ENCODE measurements at regions not wholly inside any gene's neighbourhood (a gene's known extent, or its start where the extent isn't known, plus 50 kb on each side); places are given as distances from the start of the nearest gene placed in this dataset.
"Not testable (repeated sequence)": the region's sequence is repeated elsewhere in the genome, so short reads cannot be mapped to it uniquely, and the experiment has no call there.

DNA sequence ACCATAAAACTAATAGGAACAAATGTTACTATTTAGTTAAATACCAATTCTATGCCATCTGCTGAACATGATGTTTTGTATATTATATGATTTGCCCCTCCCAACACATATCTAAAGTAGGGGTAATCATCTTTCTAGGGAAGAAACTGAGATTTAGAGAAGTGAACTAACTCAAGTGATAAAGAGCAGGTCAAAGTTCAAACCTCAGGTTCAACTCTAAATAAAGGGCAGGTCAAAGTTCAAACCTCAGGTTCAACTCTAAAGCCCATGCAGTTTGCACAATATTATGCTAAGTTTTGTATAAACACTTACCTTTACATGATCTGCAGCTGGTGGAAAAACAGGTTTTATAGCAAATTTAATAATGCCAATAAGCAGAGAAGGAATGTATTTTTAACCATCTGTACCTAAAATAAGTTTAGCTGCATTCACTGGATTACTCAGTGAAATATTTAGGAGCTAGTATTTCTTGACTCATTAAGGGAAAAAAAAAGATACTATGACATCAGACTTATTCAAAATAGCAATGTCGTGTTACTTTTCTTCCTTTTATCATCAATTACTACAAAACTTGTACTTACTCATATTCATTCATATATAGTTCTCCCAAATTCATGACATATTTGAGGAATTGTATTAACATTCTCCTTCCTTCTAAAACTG, 1194.3 kb upstream of the CELF2 start:
- H3K36me3 ChIP-seq = no peaks in the 10 kb centered on the region
- no peak for DNase-seq (ENCODE audit: low read depth in 1 of 2, low spot score in 2 of 2)
- no peak overlapping the region for H3K27ac ChIP-seq
- no peak overlapping the region for H3K4me3 ChIP-seq
- no peaks in the 10 kb centered on the region for H3K27me3 ChIP-seq (replicated peaks)
- peaks cover 6% of the 10 kb centered on the region; the same call in 1 of the 2 replicates for H3K9me3 ChIP-seq (replicated peaks)
- no peaks in the 10 kb centered on the region for H3K4me1 ChIP-seq (replicated peaks)

DNA sequence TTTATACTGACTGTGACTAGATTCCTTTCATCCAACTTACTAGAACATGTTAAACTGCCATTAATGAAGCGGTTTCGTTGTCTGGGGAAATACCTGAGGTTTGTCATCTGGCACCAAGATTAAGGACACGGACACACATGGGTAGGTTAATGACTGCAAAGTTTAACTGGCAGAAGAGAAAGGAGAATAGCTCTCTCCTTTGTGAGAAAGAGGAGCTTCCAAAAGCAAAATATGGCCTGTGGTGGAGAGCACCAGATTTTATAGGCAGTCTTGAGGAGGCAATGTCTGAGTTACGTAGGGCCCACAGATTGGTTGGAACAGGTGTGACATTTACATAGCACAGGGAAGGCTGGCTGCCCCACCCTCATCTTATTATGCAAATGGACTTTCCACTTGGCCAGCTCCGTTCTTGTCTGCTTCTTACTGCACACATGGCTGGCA, 1193.0 kb upstream of the CELF2 start:
- H3K9me3 ChIP-seq (replicated peaks) = peaks cover 3% of the 10 kb centered on the region; the same call in 1 of the 2 replicates
- no peaks in the 10 kb centered on the region for H3K36me3 ChIP-seq
- no peak for DNase-seq (ENCODE audit: low read depth in 1 of 2, low spot score in 2 of 2)
- H3K27me3 ChIP-seq (replicated peaks) = no peaks in the 10 kb centered on the region
- no peak overlapping the region for H3K4me3 ChIP-seq
- H3K27ac ChIP-seq = no peak overlapping the region
- H3K4me1 ChIP-seq (replicated peaks) = no peaks in the 10 kb centered on the region

DNA sequence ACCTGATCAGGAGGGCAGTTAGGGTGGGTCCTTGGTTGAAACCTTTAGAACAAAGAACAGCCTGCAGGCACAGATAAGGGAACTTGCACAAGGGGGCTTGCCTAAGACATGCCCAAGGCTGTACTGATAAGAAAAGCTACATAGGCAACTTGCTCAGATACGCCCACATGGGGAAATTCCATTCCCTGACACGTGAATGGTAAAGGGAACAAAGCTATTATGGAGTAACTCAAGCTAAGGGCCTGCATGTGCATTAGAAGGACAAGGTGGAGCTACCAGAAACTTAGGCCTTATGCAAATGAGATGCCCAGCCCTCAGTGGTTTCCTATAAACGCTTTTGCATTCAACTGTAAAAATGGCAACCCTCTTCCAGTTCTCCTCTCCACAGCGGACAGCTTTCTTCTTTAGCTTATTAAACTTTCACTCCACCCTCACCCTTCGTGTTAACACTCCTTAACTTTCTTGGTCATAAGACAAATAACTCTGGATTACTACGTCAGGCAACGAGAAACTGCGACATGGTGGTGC, 1192.1 kb upstream of the CELF2 start:
- no peak for DNase-seq (ENCODE audit: low read depth in 1 of 2, low spot score in 2 of 2)
- Histone ChIP-seq H3K4me1 (replicated peaks) (no peaks in the 10 kb centered on the region), H3K4me3 (no peak overlapping the region), H3K36me3 (no peaks in the 10 kb centered on the region), H3K27me3 (replicated peaks) (no peaks in the 10 kb centered on the region), H3K9me3 (replicated peaks) (peaks cover 3% of the 10 kb centered on the region; the same call in 1 of the 2 replicates), H3K27ac (no peak overlapping the region)

DNA sequence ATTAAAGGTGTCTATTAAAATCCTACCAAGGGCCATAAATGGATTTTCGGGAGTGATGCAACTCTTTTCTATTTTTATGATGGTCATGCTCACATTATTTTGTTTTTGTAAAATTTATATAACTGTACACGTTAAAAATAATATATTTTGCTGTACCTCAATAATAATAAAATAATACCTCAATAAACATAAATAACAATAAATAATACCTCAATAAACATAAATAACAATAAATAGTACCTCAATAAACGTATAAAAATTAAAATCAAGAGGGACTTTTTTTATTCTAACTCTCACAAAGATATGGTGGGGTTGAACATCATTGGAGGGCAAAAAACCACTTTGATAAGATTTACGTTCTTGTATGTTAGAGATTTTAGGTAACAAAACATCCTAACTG, 1189.6 kb upstream of the CELF2 start:
- Histone ChIP-seq H3K4me3 (no peak overlapping the region), H3K4me1 (replicated peaks) (no peaks in the 10 kb centered on the region), H3K27ac (no peak overlapping the region), H3K9me3 (replicated peaks) (peaks cover 3% of the 10 kb centered on the region; the same call in 1 of the 2 replicates), H3K27me3 (replicated peaks) (no peaks in the 10 kb centered on the region), H3K36me3 (no peaks in the 10 kb centered on the region)
- no peak for DNase-seq (ENCODE audit: low read depth in 1 of 2, low spot score in 2 of 2)

- H3K4me1 ChIP-seq (replicated peaks) = no peaks in the 10 kb centered on the region
- H3K9me3 ChIP-seq (replicated peaks) = peaks cover 2% of the 10 kb centered on the region
- no peaks in the 10 kb centered on the region for H3K36me3 ChIP-seq
- DNase-seq (ENCODE audit: low read depth in 1 of 2, low spot score in 2 of 2) = no peak
- no peak overlapping the region for H3K4me3 ChIP-seq
- H3K27me3 ChIP-seq (replicated peaks) = no peaks in the 10 kb centered on the region
- no peak overlapping the region for H3K27ac ChIP-seq
Measured at GRCh38 chr10:9833942-9834341, 1183.7 kb upstream of the CELF2 start.

DNA sequence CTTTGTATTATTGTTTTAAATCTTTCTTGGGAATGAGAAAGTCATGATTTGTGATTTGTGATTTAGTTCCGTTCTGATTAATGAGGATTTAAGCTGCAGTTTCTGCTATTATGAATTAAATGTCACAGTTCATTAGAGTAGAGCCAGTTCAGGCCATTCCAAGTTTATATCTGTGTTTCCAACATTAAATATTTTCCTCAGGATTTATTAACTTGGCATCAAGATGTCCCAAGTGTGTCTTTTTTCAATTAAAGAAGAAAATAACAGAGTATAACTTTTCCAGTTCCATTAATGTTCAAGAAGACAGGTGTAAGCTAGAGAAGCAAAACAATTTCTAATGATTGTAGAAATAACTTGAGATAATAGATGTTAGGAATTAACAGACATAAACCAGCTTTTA, 1183.2 kb upstream of the CELF2 start:
- Histone ChIP-seq H3K4me3 (no peak overlapping the region), H3K9me3 (replicated peaks) (peaks cover 2% of the 10 kb centered on the region), H3K27me3 (replicated peaks) (no peaks in the 10 kb centered on the region), H3K27ac (no peak overlapping the region), H3K4me1 (replicated peaks) (no peaks in the 10 kb centered on the region), H3K36me3 (no peaks in the 10 kb centered on the region)
- no peak for DNase-seq (ENCODE audit: low read depth in 1 of 2, low spot score in 2 of 2)

GRCh38 chr10:9845075-9845474, 1172.6 kb upstream of the CELF2 start:
- H3K27me3 ChIP-seq (replicated peaks) = no peaks in the 10 kb centered on the region
- peaks cover 3% of the 10 kb centered on the region for H3K9me3 ChIP-seq (replicated peaks)
- no peak for DNase-seq (ENCODE audit: low read depth in 1 of 2, low spot score in 2 of 2)
- no peak overlapping the region for H3K4me3 ChIP-seq
- H3K4me1 ChIP-seq (replicated peaks) = no peaks in the 10 kb centered on the region
- no peak overlapping the region for H3K27ac ChIP-seq
- no peaks in the 10 kb centered on the region for H3K36me3 ChIP-seq

- no peak overlapping the region for H3K27ac ChIP-seq
- H3K36me3 ChIP-seq = no peaks in the 10 kb centered on the region
- no peak for DNase-seq (ENCODE audit: low read depth in 1 of 2, low spot score in 2 of 2)
- H3K27me3 ChIP-seq (replicated peaks) = no peaks in the 10 kb centered on the region
- H3K4me1 ChIP-seq (replicated peaks) = no peaks in the 10 kb centered on the region
- no peak overlapping the region for H3K4me3 ChIP-seq
- H3K9me3 ChIP-seq (replicated peaks) = no peaks in the 10 kb centered on the region; the same call in none of the 2 replicates
Measured at GRCh38 chr10:9848278-9848677, 1169.4 kb upstream of the CELF2 start.

DNA sequence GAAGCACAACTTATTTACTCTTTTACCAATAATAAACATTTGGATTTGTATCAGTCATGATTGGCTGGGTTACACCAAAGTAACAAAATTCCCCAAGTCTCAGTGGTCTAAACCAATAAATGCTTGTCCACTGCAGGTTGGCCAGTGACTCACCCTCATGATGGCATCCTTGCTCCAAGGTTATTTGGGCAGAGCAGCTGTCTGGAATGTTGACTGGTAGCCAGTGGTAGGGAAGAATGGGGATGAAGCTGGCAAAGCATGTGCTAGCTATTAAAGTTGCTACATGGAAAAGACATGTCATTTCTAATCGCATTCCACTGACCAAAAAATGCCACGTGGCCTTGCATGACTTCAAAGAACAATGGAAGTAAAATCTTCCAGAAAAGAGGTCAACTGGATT, 1168.7 kb upstream of the CELF2 start:
- no peak overlapping the region for H3K4me3 ChIP-seq
- H3K9me3 ChIP-seq (replicated peaks) = no peaks in the 10 kb centered on the region; the same call in none of the 2 replicates
- no peak for DNase-seq (ENCODE audit: low read depth in 1 of 2, low spot score in 2 of 2)
- no peak overlapping the region for H3K27ac ChIP-seq
- no peaks in the 10 kb centered on the region for H3K4me1 ChIP-seq (replicated peaks)
- no peaks in the 10 kb centered on the region for H3K36me3 ChIP-seq
- H3K27me3 ChIP-seq (replicated peaks) = no peaks in the 10 kb centered on the region

DNA sequence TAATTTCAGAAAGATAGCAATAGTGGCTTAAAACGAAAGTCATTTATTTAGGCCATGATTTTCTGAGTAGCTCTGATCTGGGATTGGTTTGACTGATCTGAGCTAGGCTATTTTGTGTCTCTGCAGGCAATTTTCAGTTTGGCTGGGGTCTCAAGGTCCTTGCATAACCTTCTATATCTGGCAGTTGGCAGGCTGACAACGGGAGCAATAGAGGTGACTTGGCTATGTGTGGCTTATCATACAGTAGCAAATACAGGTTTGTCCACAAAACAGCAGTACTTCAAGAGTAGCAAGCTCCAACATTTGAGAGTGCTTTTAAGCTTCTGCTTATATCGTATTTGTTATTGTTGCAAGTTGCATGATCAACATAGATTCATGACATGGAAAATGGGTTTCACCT, 1167.3 kb upstream of the CELF2 start:
- no peaks in the 10 kb centered on the region; the same call in none of the 2 replicates for H3K9me3 ChIP-seq (replicated peaks)
- H3K27me3 ChIP-seq (replicated peaks) = no peaks in the 10 kb centered on the region
- no peak overlapping the region for H3K4me3 ChIP-seq
- no peak for DNase-seq (ENCODE audit: low read depth in 1 of 2, low spot score in 2 of 2)
- H3K4me1 ChIP-seq (replicated peaks) = no peaks in the 10 kb centered on the region
- no peak overlapping the region for H3K27ac ChIP-seq
- H3K36me3 ChIP-seq = no peaks in the 10 kb centered on the region

- no peak for DNase-seq (ENCODE audit: low read depth in 1 of 2, low spot score in 2 of 2)
- no peaks in the 10 kb centered on the region for H3K36me3 ChIP-seq
- H3K27ac ChIP-seq = no peak overlapping the region
- no peaks in the 10 kb centered on the region for H3K4me1 ChIP-seq (replicated peaks)
- H3K9me3 ChIP-seq (replicated peaks) = no peaks in the 10 kb centered on the region; the same call in none of the 2 replicates
- H3K27me3 ChIP-seq (replicated peaks) = no peaks in the 10 kb centered on the region
- H3K4me3 ChIP-seq = no peak overlapping the region
Measured at GRCh38 chr10:9851808-9852207, 1165.9 kb upstream of the CELF2 start.

GRCh38 chr10:9853405-9854355, 1164.0 kb upstream of the CELF2 start:
- Histone ChIP-seq H3K9me3 (replicated peaks) (no peaks in the 10 kb centered on the region; the same call in none of the 2 replicates), H3K36me3 (no peaks in the 10 kb centered on the region), H3K4me1 (replicated peaks) (no peaks in the 10 kb centered on the region), H3K27ac (no peak overlapping the region), H3K27me3 (replicated peaks) (no peaks in the 10 kb centered on the region), H3K4me3 (no peak overlapping the region)
- no peak for DNase-seq (ENCODE audit: low read depth in 1 of 2, low spot score in 2 of 2)

DNA sequence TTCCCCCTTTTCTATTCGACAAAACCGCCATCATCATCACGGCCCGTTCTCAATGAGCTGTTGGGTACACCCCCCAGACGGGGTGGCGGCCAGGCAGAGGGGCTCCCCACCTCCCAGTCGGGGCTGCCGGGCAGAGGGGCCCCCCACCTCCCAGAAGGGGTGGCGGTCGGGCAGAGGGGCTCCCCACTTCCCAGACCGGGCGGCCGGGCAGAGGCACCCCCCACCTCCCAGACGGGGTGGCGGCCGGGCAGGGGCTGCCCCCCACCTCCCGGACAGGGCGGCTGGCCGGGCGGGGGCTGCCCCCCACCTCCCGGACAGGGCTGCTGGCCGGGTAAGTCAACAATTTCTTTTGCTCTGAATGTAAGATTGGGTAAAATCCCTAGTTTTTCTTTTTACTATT, 1162.2 kb upstream of the CELF2 start:
- not testable (repeated sequence) for H3K27me3 ChIP-seq (replicated peaks); H3K27ac ChIP-seq

DNA sequence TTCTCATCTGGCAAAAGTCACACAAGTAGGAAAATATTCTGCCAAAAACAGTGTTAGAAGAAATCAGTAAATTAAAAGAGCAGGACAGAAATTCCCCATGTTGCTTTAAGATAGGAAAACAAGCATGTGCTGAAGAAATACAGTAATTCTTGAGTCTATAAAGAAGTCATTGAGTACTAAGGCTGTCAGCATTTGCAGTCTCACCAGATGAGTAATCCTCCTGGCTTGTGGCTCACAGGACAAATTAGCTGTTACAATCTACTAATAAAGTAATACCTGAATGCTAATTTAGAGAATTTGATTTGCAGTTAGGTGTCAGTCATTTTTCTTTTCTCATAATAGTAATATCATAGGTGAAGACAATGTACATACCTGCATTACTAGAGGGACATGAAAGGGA, 1158.9 kb upstream of the CELF2 start:
- Histone ChIP-seq H3K27me3 (replicated peaks) (no peaks in the 10 kb centered on the region), H3K4me1 (replicated peaks) (no peaks in the 10 kb centered on the region), H3K27ac (no peak overlapping the region), H3K9me3 (replicated peaks) (peaks cover 6% of the 10 kb centered on the region; the same call in 1 of the 2 replicates), H3K36me3 (no peaks in the 10 kb centered on the region), H3K4me3 (no peak overlapping the region)
- no peak for DNase-seq (ENCODE audit: low read depth in 1 of 2, low spot score in 2 of 2)

More for the DNA sequence above, 1162.2 kb upstream of the CELF2 start:
- not testable (repeated sequence) for DNase-seq (ENCODE audit: low read depth in 1 of 2, low spot score in 2 of 2); H3K4me3 ChIP-seq; H3K4me1 ChIP-seq (replicated peaks); H3K9me3 ChIP-seq (replicated peaks); H3K36me3 ChIP-seq
